PC-9 (cell line): ENCODE measurements at regions not wholly inside any gene's neighbourhood (a gene's known extent, or its start where the extent isn't known, plus 50 kb on each side); places are given as distances from the start of the nearest gene placed in this dataset.

Source experiments
- CTCF ChIP-seq: fragments of 200-600 bp; sonication (generic); conservative IDR thresholded peaks from 2 replicates; pipeline ENCODE4 v1.6.1; 2017; ENCODE audit warnings: mixed run types, antibody characterized with exemption, mild to moderate bottlenecking, moderate library complexity
- EZH2 ChIP-seq: fragments of 200-600 bp; sonication (generic); IDR thresholded peaks from 2 replicates; pipeline ENCODE4 v1.8.0; 2017; ENCODE audit warnings: antibody characterized with exemption, low read depth

- TF ChIP-seq CTCF (no peak), EZH2 (no peak)
These were observed 330.8 kb downstream of the NUP35 start for GRCh38 chr2:183455056-183455455.
